GM23248 (cell line): ENCODE measurements at regions not wholly inside any gene's neighbourhood (a gene's known extent, or its start where the extent isn't known, plus 50 kb on each side); places are given as distances from the start of the nearest gene placed in this dataset.

ENCODE experiments used
- DNase-seq: peaks from one replicate; pipeline ENCODE4 v3.0.0-alpha.2; 2015
- H2AFZ ChIP-seq: fragments of 200-600 bp; sonication (generic); 2 replicates; pipeline ENCODE4 v1.6.1; 2016; ENCODE audit warnings: antibody characterized with exemption
- H3F3A ChIP-seq: fragments of 200-600 bp; sonication (generic); 2 replicates; pipeline ENCODE4 v1.6.1; 2016; ENCODE audit warnings: mild to moderate bottlenecking, antibody characterized with exemption, mixed run types; ENCODE audit not compliant: insufficient read depth
- H3K27ac ChIP-seq: fragments of 200-600 bp; sonication (generic); 2 replicates; pipeline ENCODE4 v1.5.1; 2016; ENCODE audit warnings: mild to moderate bottlenecking
- H3K27me3 ChIP-seq: fragments of 200-600 bp; sonication (generic); replicated peaks from 2 replicates; pipeline ENCODE4 v1.6.1; 2016; ENCODE audit warnings: mild to moderate bottlenecking; ENCODE audit not compliant: insufficient read depth
- H3K36me3 ChIP-seq: fragments of 200-600 bp; sonication (generic); 2 replicates; pipeline ENCODE4 v1.6.1; 2016; ENCODE audit warnings: low read depth, mild to moderate bottlenecking
- H3K4me1 ChIP-seq: fragments of 200-600 bp; sonication (generic); 2 replicates; pipeline ENCODE4 v1.6.1; 2016; ENCODE audit warnings: mild to moderate bottlenecking; ENCODE audit not compliant: insufficient read depth
- H3K4me2 ChIP-seq: fragments of 200-600 bp; sonication (generic); one replicate; pipeline ENCODE4 v1.6.1; 2016; ENCODE audit warnings: mild to moderate bottlenecking; ENCODE audit not compliant: unreplicated experiment
- H3K4me3 ChIP-seq: fragments of 200-600 bp; sonication (generic); 2 replicates; pipeline ENCODE4 v1.5.1; 2016; ENCODE audit warnings: mild to moderate bottlenecking
- H3K79me2 ChIP-seq: fragments of 200-600 bp; sonication (generic); 2 replicates; pipeline ENCODE4 v1.6.1; 2016; ENCODE audit warnings: mild to moderate bottlenecking; ENCODE audit not compliant: insufficient read depth
- H3K9ac ChIP-seq: fragments of 200-600 bp; sonication (generic); 2 replicates; pipeline ENCODE4 v1.6.1; 2016; ENCODE audit warnings: mild to moderate bottlenecking
- H3K9me2 ChIP-seq: fragments of 200-600 bp; sonication (generic); 2 replicates; pipeline ENCODE4 v1.6.1; 2016; ENCODE audit warnings: mixed run types, mild to moderate bottlenecking, moderate library complexity; ENCODE audit not compliant: insufficient read depth
- H3K9me3 ChIP-seq: fragments of 200-600 bp; sonication (generic); one replicate; pipeline ENCODE4 v1.6.1; 2017; ENCODE audit warnings: low read depth
- H4K20me1 ChIP-seq: fragments of 200-600 bp; sonication (generic); 2 replicates; pipeline ENCODE4 v1.6.0; 2016; ENCODE audit not compliant: insufficient read depth
- EZH2 ChIP-seq: fragments of 200-600 bp; sonication (generic); IDR thresholded peaks from 2 replicates; pipeline ENCODE4 v1.6.1; 2018; ENCODE audit warnings: antibody characterized with exemption, mild to moderate bottlenecking; ENCODE audit not compliant: insufficient read depth, poor library complexity, severe bottlenecking
- EZH2phosphoT487 ChIP-seq: fragments of 200-600 bp; sonication (generic); IDR thresholded peaks from 2 replicates; pipeline ENCODE4 v1.6.1; 2018; ENCODE audit warnings: antibody characterized with exemption, moderate library complexity, mild to moderate bottlenecking, low read depth; ENCODE audit not compliant: insufficient read depth
- WGBS, 2 experiments: methylation state at CpG; one replicate each; pipeline ENCODE4 v1.1.6; 2015 to 2017; ENCODE audit warnings: low lambda C conversion rate in 2 of 2, low coverage in 1 of 2; ENCODE audit errors: missing lambda C conversion rate in 2 of 2; 5-methylcytosine and 5-hydroxymethylcytosine counted together
- in situ Hi-C: fragments of 300-500 bp; cut with MboI; formaldehyde crosslinking; loops from 2 replicates; pipeline ENCODE4 v1.15.0; 2020

DNA sequence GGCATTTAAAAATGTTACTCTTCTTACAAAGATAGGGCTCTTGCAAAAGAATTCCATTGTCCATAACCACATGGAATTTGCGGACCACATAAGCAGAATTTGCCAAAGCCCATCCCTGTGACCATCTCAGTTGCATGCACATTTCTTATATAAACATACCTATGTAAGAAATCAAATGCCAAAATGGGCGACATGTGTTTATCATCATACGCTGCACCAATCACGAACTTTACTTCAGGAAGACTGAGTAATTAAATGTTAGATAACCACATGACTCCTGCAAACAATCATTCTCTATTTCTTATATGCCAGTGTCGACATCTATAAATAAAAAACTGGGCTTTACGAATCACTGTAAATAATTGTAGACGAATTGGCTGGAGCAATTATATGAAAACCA is 186.1 kb upstream of the RBMS1 start:
- in situ Hi-C loops = no loop called here

DNA sequence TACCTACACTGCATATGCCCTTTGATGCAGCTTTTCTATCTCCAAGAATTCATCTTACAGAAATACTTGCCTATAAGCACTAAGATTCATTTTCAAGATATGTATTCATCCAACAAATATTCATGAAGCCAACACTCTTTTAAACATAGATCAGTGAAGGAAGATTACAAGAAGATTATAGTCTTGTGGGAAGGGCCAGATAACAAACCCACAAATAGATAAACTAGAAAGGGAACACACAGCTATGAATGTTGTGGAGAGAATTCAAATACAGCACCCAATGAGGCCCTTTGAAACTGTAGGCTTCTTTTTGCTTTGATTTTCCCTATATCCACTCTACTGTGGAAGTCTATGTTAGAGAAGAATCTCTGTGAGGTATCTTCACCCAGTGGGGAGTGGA is 186.7 kb upstream of the RBMS1 start:
- Histone ChIP-seq H3K9me3 (no peaks in the 10 kb centered on the region), H3K36me3 (no peaks in the 10 kb centered on the region), H3K4me3 (no peak overlapping the region), H3K4me1 (no peaks in the 10 kb centered on the region), H3K27ac (no peak overlapping the region), H3K9me2 (no peaks in the 10 kb centered on the region), H2AFZ (no peak overlapping the region), H4K20me1 (no peaks in the 10 kb centered on the region), H3K27me3 (no peaks in the 10 kb centered on the region), H3K4me2 (no peak overlapping the region), H3F3A (no peaks in the 10 kb centered on the region), H3K79me2 (no peaks in the 10 kb centered on the region), H3K9ac (no peak overlapping the region)
- in situ Hi-C loops = no loop called here
- no peak for TF ChIP-seq EZH2
- no peak for TF ChIP-seq EZH2phosphoT487
- no peak for DNase-seq

More for the DNA sequence above, 186.1 kb upstream of the RBMS1 start:
- Histone ChIP-seq H3K9me2 (no peaks in the 10 kb centered on the region), H3K9me3 (no peaks in the 10 kb centered on the region), H3K79me2 (no peaks in the 10 kb centered on the region), H3K4me2 (no peak overlapping the region), H3K4me3 (no peak overlapping the region), H3K36me3 (no peaks in the 10 kb centered on the region), H3K9ac (no peak overlapping the region), H3F3A (no peaks in the 10 kb centered on the region), H3K27ac (no peak overlapping the region), H4K20me1 (no peaks in the 10 kb centered on the region), H3K27me3 (no peaks in the 10 kb centered on the region), H3K4me1 (no peaks in the 10 kb centered on the region), H2AFZ (no peak overlapping the region)
- TF ChIP-seq EZH2phosphoT487 (no peak), EZH2 (no peak)
- 68 to 69% methylated on average over 7 of the region's 7 CpGs for WGBS, 2 experiments
- no peak for DNase-seq

DNA sequence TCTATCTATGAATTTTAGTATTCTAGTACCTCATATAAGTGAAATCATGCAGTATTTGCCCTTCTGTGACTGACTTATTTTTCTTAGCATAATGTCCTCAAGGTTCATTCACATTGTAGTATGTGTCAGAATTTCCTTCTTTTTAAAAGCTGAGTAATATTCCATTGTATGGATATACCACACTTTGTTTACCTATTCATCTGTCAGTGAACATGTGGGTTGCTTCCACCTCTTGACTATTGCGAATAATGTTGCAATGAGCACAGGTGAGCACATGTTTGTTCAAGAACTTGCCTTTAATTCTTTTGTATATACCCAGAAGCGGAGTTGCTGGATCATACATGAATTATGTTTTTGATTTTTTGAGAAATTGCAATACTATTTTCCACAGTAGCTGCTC is 187.4 kb upstream of the RBMS1 start:
- in situ Hi-C loops = no loop called here
- no peak overlapping the region for H2AFZ ChIP-seq
- no peaks in the 10 kb centered on the region for H4K20me1 ChIP-seq
- no peak overlapping the region for H3K4me3 ChIP-seq
- no peaks in the 10 kb centered on the region for H3K9me2 ChIP-seq
- no peaks in the 10 kb centered on the region for H3K27me3 ChIP-seq
- H3K9ac ChIP-seq = no peak overlapping the region
- no peaks in the 10 kb centered on the region for H3K9me3 ChIP-seq
- whole genome bisulfite sequencing, 2 experiments = 92 to 93% methylated on average over 2 of the region's 2 CpGs
- H3F3A ChIP-seq = no peaks in the 10 kb centered on the region
- H3K4me1 ChIP-seq = no peaks in the 10 kb centered on the region
- H3K27ac ChIP-seq = no peak overlapping the region
- TF ChIP-seq EZH2phosphoT487 (no peak), EZH2 (no peak)
- H3K79me2 ChIP-seq = no peaks in the 10 kb centered on the region
- H3K4me2 ChIP-seq = no peak overlapping the region
- DNase-seq = no peak
- H3K36me3 ChIP-seq = no peaks in the 10 kb centered on the region

DNA sequence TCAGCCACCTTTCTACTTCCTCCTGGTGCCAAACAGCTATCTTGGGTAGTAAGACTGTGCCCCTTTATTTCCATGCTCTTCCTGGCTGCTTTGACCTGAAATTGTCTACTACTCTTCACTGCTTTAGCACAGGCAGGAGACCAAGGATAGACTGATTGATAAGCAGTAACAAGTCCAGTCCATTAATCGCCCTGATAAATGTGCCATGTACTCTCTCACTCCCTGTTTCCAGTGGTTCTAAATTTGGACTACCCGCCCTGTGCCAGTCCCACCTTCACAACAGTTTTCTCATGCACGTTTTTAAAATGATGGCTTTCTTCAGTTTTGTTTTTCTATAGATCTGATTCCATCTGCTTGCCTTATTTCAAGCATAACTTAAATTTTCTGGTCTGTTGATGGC is 189.6 kb upstream of the RBMS1 start:
- Histone ChIP-seq H3K27me3 (no peaks in the 10 kb centered on the region), H3K9me2 (no peaks in the 10 kb centered on the region), H3K36me3 (no peaks in the 10 kb centered on the region), H3K79me2 (no peaks in the 10 kb centered on the region), H3K27ac (no peak overlapping the region), H4K20me1 (no peaks in the 10 kb centered on the region), H3K9me3 (no peaks in the 10 kb centered on the region), H3F3A (no peaks in the 10 kb centered on the region), H3K4me2 (no peak overlapping the region), H3K4me3 (no peak overlapping the region), H3K9ac (no peak overlapping the region), H2AFZ (no peak overlapping the region), H3K4me1 (no peaks in the 10 kb centered on the region)
- 73 to 79% methylated on average over 3 of the region's 3 CpGs for WGBS, 2 experiments
- no peak for TF ChIP-seq EZH2phosphoT487
- TF ChIP-seq EZH2 = no peak
- in situ Hi-C loops = no loop called here
- DNase-seq = no peak

DNA sequence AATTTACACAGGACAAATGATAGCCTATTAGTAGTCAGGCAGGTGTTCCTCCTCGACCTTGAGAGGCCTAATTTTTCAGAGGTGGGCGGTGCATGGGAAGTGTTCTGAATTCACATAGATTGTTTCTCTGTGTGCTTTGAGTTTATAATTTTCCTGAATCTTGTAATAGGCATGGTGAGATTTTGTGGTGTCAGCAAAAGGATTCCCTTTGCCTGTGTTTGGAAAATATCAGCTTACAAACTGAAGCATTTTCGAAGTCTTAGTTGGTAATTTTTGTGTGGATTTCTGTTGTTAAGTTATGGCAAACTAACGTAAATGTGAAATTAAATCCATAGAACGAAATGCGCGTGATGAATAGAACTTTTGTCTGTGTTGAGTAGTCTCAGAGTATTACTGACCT is 194.0 kb upstream of the RBMS1 start:
- Histone ChIP-seq H3K9me3 (no peaks in the 10 kb centered on the region), H3K4me2 (no peak overlapping the region), H3K79me2 (no peaks in the 10 kb centered on the region), H3K36me3 (no peaks in the 10 kb centered on the region), H2AFZ (no peak overlapping the region), H3F3A (no peaks in the 10 kb centered on the region), H3K4me1 (no peaks in the 10 kb centered on the region), H3K27me3 (no peaks in the 10 kb centered on the region), H3K4me3 (no peak overlapping the region), H3K9me2 (no peaks in the 10 kb centered on the region), H4K20me1 (no peaks in the 10 kb centered on the region), H3K9ac (no peak overlapping the region), H3K27ac (no peak overlapping the region)
- no peak for DNase-seq
- no peak for TF ChIP-seq EZH2phosphoT487
- TF ChIP-seq EZH2 = no peak
- in situ Hi-C loops = no loop called here
- 78% methylated on average over 7 of the region's 7 CpGs for WGBS, 2 experiments
